ENCODE measurements at regions not wholly inside any gene's neighbourhood (a gene's known extent, or its start where the extent isn't known, plus 50 kb on each side); places are given as distances from the start of the nearest gene placed in this dataset.

GRCh38 chr4:11748164-11748872 is 319.6 kb upstream of the HS3ST1 start:
- DNase-seq (ENCODE audit: low read depth): no peak

- no peak for DNase-seq (ENCODE audit: low read depth)
These were observed 318.0 kb upstream of the HS3ST1 start for GRCh38 chr4:11746734-11747133.

- no peak for DNase-seq (ENCODE audit: low read depth)
These were observed 315.3 kb upstream of the HS3ST1 start for GRCh38 chr4:11743976-11744375.

- no peak for DNase-seq (ENCODE audit: low read depth)
These were observed 314.5 kb upstream of the HS3ST1 start for GRCh38 chr4:11743236-11743635.

- DNase-seq (ENCODE audit: low read depth): no peak
These were observed 312.5 kb upstream of the HS3ST1 start for GRCh38 chr4:11741190-11741652.

- DNase-seq (ENCODE audit: low read depth): no peak
These were observed 311.3 kb upstream of the HS3ST1 start for GRCh38 chr4:11739992-11740391.

- DNase-seq (ENCODE audit: low read depth): no peak
These were observed 308.3 kb upstream of the HS3ST1 start for GRCh38 chr4:11736978-11737377.

- no peak for DNase-seq (ENCODE audit: low read depth)
These were observed 307.0 kb upstream of the HS3ST1 start for GRCh38 chr4:11735651-11736050.

GRCh38 chr4:11732155-11732554 is 303.5 kb upstream of the HS3ST1 start:
- DNase-seq (ENCODE audit: low read depth): no peak

GRCh38 chr4:11730545-11730944 is 301.9 kb upstream of the HS3ST1 start:
- no peak for DNase-seq (ENCODE audit: low read depth)

- no peak for DNase-seq (ENCODE audit: low read depth)
These were observed 300.9 kb upstream of the HS3ST1 start for GRCh38 chr4:11729548-11729947.

- DNase-seq (ENCODE audit: low read depth): no peak
These were observed 299.3 kb upstream of the HS3ST1 start for GRCh38 chr4:11727903-11728564.

- no peak for DNase-seq (ENCODE audit: low read depth)
These were observed 296.0 kb upstream of the HS3ST1 start for GRCh38 chr4:11724731-11725130.

- DNase-seq (ENCODE audit: low read depth): no peak
These were observed 293.5 kb upstream of the HS3ST1 start for GRCh38 chr4:11722223-11722622.

GRCh38 chr4:11720292-11720691 is 291.6 kb upstream of the HS3ST1 start:
- no peak for DNase-seq (ENCODE audit: low read depth)

GRCh38 chr4:11719879-11720278 is 291.2 kb upstream of the HS3ST1 start:
- DNase-seq (ENCODE audit: low read depth): no peak

GRCh38 chr4:11715753-11716521 is 287.2 kb upstream of the HS3ST1 start:
- no peak for DNase-seq (ENCODE audit: low read depth)

- DNase-seq (ENCODE audit: low read depth): no peak
These were observed 281.9 kb upstream of the HS3ST1 start for GRCh38 chr4:11710453-11711093.

GRCh38 chr4:11704186-11704830 is 275.6 kb upstream of the HS3ST1 start:
- no peak for DNase-seq (ENCODE audit: low read depth)

- DNase-seq (ENCODE audit: low read depth): no peak
These were observed 274.3 kb upstream of the HS3ST1 start for GRCh38 chr4:11702886-11703557.

GRCh38 chr4:11701966-11702725 is 273.5 kb upstream of the HS3ST1 start:
- DNase-seq (ENCODE audit: low read depth): no peak

Measured in activated T-cell treated with anti-CD3 and anti-CD28 coated beads for 1 hour (primary cell).